Pons (tissue), 1 donor: ENCODE measurements at regions not wholly inside any gene's neighbourhood (a gene's known extent, or its start where the extent isn't known, plus 50 kb on each side); places are given as distances from the start of the nearest gene placed in this dataset.

ENCODE experiments used
- DNase-seq: peaks from one replicate; pipeline ENCODE4 v3.0.0-alpha.2; 2016; ENCODE audit warnings: low spot score

DNA sequence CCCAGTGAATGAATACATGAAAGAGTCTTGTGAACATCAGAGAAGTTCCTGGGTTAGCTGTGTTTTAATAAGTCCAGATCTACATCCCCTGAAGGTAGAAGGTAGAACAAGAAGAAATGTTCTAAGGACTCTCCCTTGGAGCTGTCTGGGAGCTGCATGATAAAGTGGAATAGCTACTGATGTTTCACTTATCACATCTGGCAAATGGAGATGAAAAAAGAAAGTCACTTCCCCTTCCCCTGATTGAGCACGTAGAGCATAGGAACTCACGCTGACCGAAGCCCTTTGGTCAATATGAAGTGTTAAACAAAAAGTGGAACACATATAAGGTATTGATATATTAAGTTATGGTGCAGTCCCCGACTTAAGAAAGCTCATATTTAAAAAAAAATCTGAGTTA lies 53.2 kb upstream of the PARP1 start:
- DNase-seq, result no peak

DNA sequence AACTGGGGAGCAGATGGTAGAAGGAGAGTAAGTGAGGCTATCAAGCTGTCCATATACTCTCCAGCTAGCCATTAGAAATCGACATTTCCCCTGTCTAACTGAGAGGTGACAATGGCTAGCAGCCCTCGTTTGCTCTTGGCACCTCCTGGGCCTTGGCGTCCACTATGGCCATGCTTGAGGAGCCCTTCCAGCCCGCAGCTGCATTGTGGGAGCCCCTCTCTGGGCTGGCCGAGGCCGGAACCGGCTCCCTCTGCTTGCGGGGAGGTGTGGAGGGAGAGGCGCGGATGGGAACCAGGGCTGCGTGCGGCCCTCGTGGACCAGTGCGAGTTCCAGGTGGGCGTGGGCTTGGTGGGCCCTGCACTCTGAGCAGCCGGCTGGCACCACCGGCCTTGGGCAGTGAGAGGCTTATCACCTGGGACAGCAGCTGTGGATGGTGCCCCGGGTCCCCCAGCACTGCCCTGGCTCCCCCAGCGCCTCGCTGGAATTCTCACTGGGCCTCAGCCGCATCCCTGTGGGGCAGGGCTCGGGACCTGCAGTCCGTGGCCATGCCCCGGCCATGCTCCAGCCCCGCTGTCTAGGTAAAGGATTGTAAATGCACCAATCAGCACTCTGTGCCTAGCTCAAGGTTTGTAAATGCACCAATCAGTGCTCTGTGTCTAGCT lies 56.2 kb upstream of the PARP1 start:
- DNase-seq, result no peak

GRCh38 chr1:226464587-226464971 lies 56.7 kb upstream of the PARP1 start:
- DNase-seq, result peak; percentile 82

DNA sequence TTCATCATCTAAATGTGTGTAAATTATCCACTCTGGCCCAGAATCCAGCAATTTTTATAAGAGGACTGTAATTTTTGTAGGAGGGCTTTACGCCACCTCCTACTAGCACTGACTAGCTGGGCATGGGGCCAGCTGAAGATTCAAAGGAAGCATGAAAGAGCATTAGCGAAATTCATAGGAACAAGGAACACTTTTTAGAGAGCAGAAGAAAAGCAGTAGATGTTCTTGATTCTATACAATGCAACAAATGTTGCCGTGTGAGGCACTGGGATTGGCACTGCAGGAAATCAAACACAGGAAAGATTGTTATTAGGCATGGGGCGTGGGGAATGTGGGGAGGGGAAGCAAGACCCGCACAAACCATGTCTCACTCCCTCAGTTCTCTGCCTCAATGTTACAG lies 58.4 kb upstream of the PARP1 start:
- DNase-seq, result peak; percentile 10

GRCh38 chr1:226467443-226467842 lies 59.5 kb upstream of the PARP1 start:
- no peak for DNase-seq

GRCh38 chr1:226470921-226471866 lies 63.3 kb upstream of the PARP1 start:
- DNase-seq, result no peak

DNA sequence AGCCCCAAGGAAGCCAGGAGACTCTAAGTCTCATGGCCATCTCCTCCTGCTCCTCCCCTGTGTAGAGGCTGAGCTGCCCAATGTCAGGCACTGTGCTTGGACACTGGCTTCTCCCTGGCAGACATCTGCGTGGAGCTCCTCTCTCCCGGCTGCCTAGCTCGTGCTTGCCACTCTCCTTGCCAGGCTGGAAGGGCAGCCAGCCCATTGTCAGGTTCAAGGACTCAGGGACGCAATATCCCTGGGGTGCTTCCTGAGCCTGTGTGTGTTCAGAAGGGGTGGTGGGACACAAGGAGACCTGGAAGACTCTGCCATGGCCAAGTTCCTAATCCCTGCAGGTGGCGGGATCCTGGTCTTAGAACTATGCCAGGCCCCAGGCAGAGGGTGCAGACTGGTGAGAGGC lies 65.4 kb upstream of the PARP1 start:
- no peak for DNase-seq

- no peak for DNase-seq
These were observed 66.1 kb upstream of the PARP1 start for GRCh38 chr1:226474041-226474440.

- no peak for DNase-seq
These were observed 66.7 kb upstream of the PARP1 start for GRCh38 chr1:226474443-226475141.

GRCh38 chr1:226475142-226475511 lies 67.2 kb upstream of the PARP1 start:
- DNase-seq, result no peak

DNA sequence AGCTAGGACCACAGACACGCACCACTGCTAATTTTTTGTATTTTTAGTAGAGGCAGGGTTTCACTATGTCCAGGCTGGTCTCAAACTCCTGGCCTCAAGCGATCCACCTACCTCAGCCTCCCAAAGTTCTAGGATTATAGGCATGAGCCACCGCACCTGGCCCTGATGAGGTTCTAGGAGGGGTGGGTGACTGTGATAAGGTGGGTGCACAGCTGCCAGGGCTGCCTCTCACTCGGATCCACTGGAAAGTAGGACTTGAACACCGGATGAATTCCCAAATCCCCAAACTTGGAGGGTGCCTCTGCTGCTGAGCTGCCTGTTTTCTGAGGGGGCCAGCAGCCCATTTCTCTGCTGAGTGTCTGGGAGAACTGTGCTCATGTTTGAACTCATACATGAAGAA lies 68.2 kb upstream of the PARP1 start:
- no peak for DNase-seq

- no peak for DNase-seq
These were observed 68.9 kb upstream of the PARP1 start for GRCh38 chr1:226476648-226477319.

DNA sequence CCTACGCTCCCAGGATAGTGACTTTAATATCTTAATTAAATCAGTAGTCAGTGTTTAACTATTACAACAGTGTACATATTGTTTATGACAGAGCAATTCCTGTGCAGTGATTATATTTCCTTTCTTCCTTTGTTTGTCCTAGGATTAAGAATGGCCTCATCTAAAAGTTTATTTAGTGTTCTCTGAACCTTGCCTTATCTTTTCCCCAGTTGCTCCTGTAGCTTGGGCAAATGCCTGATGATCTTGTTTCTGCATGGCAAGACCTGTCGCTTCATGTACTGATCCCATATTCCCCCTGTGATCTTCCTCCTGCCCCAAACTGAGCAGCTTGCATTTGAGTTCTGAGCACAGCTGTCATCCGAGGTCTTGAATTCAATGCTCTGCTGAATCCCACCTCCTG lies 69.1 kb upstream of the STUM start:
- no peak for DNase-seq

DNA sequence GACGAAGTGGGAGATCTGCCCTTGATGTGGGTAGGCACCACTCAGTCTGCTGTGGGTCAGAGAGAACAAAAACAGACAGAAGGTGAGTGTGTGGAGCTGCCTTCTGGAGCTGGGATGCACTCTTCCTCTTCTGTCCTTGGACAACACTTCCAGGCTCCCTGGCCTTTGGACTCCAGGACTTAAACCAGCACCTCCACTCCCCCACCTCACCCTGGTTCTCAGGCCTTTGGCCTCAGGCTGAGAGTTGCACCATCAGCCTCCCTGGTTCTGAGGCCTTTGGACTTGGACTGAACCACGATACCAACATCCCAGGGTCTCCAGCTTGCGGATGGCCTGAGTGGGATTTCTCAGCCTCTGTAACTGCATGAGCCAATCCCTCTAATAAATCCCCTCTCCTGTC lies 68.1 kb upstream of the STUM start:
- no peak for DNase-seq

DNA sequence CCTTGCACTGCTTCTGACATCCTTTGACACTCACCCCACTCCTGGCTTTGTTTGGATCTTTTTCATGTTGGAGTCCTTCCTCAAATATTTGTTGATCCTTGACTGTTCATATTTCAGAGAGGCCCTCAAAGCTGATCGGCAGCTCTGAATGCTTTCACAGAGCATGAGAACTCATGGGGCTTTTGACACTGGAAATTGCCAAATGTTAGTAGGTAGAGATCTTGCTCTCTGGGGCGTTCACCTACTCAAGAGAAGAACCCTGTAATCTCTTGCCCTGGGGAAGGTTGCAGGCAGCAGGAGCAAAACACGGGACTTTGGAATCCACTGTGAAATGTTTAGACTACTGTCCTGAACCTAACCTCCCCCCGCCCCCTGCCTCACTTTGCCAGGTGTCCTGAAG lies 67.4 kb upstream of the STUM start:
- DNase-seq, result no peak

DNA sequence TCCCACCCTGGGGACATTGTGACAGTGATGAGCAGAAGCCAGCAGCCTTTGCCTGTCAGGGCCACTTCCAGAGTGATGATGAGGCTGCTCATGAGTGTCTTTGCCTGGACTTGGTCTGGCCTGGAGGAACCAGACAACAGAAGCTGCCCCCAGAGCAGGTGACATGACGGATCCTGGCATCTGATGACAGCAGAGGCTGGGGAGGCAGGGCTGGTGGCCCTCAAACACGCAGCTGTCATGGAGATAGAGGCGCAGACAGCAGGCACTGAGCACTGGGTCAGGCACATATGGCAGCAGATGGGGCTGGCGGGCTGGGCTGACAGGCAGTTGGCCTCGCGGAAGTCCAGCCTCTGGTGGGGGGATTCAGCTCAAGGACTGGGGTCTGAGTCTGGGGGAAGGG lies 66.4 kb upstream of the STUM start:
- no peak for DNase-seq

DNA sequence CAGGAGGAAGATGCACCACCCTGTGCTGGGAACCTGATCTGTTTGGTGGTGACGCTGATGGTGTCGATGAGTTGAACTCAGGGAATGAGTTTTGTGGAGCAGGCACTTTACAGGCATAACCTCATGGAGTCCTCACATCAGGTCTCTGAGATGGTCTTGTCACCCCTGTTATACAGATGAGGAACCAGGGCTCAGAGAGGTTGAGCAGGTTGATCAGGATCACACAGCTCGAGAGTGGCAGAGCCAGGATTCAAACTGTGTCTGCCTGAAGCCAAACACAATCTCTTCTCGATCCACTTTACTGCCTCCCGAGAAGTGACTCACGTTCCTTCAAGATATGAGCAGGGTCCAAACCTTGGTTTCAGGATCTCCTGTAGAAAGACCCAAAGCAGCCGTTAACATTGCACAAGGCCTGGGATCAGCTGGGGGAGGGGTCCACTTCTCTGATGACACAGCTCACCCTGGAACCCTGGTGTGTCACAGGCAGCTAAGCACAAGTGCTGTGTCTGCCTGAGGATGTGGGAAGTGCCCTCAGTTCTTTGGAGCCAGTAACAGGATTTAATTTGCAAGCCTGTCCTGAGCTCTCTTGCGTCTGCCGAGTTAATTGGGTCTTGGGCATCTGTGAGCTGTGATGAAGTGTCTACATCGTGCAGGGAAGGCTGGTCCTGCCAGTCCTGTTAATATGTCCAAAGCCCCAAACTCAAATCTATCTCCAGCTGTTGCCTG lies 65.4 kb upstream of the STUM start:
- DNase-seq, result no peak

DNA sequence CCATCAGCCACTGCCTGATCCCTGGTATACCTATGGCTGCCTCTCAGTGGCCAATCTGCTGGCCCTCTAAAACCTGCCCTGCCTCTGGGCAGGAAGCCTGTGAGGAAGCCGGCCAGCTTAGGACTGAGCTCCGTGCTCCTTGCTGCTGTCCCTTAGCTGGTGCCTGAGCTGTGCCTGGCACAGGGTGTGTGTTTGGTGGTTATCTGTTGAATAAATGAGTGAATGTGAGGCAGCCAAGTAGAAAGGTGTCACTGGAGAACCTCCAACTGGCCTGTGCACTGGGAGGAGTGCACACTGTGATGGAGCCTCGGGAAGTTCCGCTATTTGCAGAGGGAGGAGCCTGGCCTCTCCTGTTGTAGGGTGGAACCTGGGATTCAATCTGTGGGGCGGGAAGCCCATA lies 63.4 kb upstream of the STUM start:
- no peak for DNase-seq

DNA sequence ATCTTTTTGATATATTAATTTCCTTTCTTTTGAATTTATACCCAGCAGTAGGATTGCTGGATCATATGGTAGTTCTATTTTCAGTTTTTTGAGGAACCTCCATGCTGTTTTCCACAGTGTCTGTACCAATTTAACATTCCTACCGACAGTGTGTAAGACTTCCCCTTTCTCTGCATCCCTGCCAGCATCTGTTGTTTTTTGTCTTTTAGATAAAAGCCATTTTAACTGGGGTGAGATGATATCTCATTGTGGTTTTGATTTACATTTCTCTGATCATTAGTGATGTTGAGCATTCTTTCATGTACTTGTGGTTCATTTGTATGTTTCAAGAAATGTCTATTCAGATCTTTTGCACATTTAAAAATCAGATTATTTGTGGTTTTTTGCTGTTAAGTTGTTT lies 62.4 kb upstream of the STUM start:
- DNase-seq, result no peak

GRCh38 chr1:226487921-226488320 lies 60.6 kb upstream of the STUM start:
- no peak for DNase-seq

- DNase-seq, result no peak
These were observed 58.7 kb upstream of the STUM start for GRCh38 chr1:226489718-226490425.
